ENCODE measurements at regions not wholly inside any gene's neighbourhood (a gene's known extent, or its start where the extent isn't known, plus 50 kb on each side); places are given as distances from the start of the nearest gene placed in this dataset.

DNA sequence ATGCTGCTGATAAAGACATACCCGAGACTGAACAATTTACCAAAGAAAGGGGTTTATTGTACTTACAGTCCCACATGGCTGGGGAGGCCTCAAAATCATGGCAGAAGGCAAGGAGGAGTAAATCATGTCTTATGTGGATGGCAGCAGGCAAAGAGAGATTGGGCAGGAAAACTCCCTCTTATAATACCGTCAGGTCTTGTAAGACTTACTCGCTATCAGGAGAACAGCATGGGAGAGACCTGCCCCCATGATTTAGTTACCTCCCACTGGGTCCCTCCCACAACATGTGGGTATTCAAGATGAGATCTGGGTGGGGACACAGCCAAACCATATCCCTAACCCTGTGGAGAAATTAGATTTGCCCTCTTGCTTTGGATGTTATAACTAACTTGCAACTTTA is 1068.0 kb upstream of the ZEB2 start:
- H3K4me3 ChIP-seq: no peak overlapping the region
- 79 to 85% methylated on average over 3 of the region's 3 CpGs for WGBS, 2 donors
- TF ChIP-seq POLR2A (IDR thresholded peaks at IDR 0.05) (no peak), CTCF (IDR thresholded peaks at IDR 0.05) (no peak)
- intact Hi-C loops (cut with DNase I; ENCODE audit: low total_unique reads): no loop called here
- H3K36me3 ChIP-seq (ENCODE audit: low read depth, missing control alignments): no peaks in the 10 kb centered on the region
- no peaks in the 10 kb centered on the region for H3K9me3 ChIP-seq
- H3K27me3 ChIP-seq: no peaks in the 10 kb centered on the region
- H3K27ac ChIP-seq: no peak overlapping the region
- no peak for DNase-seq
- H3K4me1 ChIP-seq: no peaks in the 10 kb centered on the region

- TF ChIP-seq POLR2A (IDR thresholded peaks at IDR 0.05) (no peak), CTCF (IDR thresholded peaks at IDR 0.05) (no peak)
- H3K9me3 ChIP-seq: no peaks in the 10 kb centered on the region
- intact Hi-C loops (cut with DNase I; ENCODE audit: low total_unique reads): no loop called here
These were observed 1064.4 kb upstream of the ZEB2 start for GRCh38 chr2:145584353-145584752.

DNA sequence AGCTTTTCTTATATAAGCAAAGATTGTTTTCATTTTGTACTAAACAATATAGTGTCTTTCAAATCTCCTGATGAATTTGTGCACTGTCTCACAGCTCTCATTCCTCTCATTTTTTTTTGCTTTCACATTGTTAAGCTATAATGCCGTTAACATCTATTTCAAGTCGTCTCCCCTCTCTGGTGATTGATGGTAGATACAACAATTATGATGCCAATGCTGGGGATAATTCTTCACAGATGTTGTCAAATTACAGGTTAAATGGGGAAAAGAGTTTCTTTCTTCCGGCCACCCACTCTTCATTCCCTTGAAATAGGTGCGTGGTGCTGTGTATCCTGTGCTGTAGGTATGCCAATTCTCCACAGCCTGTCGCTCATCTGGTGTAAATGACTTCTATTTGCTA is 1053.7 kb upstream of the ZEB2 start:
- intact Hi-C loops (cut with DNase I; ENCODE audit: low total_unique reads): no loop called here
- Histone ChIP-seq H3K27ac (no peak overlapping the region), H3K27me3 (no peaks in the 10 kb centered on the region), H3K36me3 (ENCODE audit: low read depth, missing control alignments) (no peaks in the 10 kb centered on the region), H3K4me1 (no peaks in the 10 kb centered on the region), H3K4me3 (no peak overlapping the region), H3K9me3 (no peaks in the 10 kb centered on the region)
- 66 to 67% methylated on average over 5 of the region's 5 CpGs for WGBS, 2 donors
- TF ChIP-seq POLR2A (IDR thresholded peaks at IDR 0.05): no peak
- TF ChIP-seq CTCF (IDR thresholded peaks at IDR 0.05): no peak
- DNase-seq: no peak

More at GRCh38 chr2:145584353-145584752, 1064.4 kb upstream of the ZEB2 start:
- H3K4me1 ChIP-seq: no peaks in the 10 kb centered on the region
- no peaks in the 10 kb centered on the region for H3K36me3 ChIP-seq (ENCODE audit: low read depth, missing control alignments)
- no peak for DNase-seq
- WGBS, 2 donors: 79 to 81% methylated on average over 1 of the region's 1 CpG
- H3K4me3 ChIP-seq: no peak overlapping the region
- no peak overlapping the region for H3K27ac ChIP-seq
- no peaks in the 10 kb centered on the region for H3K27me3 ChIP-seq

GRCh38 chr2:145572238-145572637 is 1052.3 kb upstream of the ZEB2 start:
- H3K4me1 ChIP-seq: no peaks in the 10 kb centered on the region
- no peaks in the 10 kb centered on the region for H3K9me3 ChIP-seq
- DNase-seq: no peak
- no peaks in the 10 kb centered on the region for H3K36me3 ChIP-seq (ENCODE audit: low read depth, missing control alignments)
- H3K27ac ChIP-seq: no peak overlapping the region
- intact Hi-C loops (cut with DNase I; ENCODE audit: low total_unique reads): no loop called here
- no peaks in the 10 kb centered on the region for H3K27me3 ChIP-seq
- no peak overlapping the region for H3K4me3 ChIP-seq
- TF ChIP-seq POLR2A (IDR thresholded peaks at IDR 0.05) (no peak), CTCF (IDR thresholded peaks at IDR 0.05) (no peak)

DNA sequence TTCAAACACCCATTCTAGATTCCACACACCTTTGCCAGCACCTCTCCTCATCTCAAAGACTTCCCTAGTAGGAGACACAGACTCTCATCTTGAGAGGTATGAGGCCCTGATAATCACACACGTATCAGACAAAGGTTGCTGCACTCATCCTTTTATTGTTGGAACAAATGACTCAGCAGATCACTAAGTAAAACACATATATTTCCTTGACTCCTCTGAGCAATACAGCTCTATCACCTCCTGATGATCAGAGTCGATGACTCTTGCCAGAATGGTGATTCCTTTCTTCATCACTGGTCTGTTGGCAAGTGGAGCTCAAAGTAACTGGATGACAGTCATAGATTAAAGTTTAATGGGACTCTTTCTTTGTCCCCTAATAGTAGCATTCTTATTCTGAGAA is 1049.2 kb upstream of the ZEB2 start:
- no peak for TF ChIP-seq CTCF (IDR thresholded peaks at IDR 0.05)
- TF ChIP-seq POLR2A (IDR thresholded peaks at IDR 0.05): no peak
- H3K27ac ChIP-seq: no peak overlapping the region
- WGBS, 2 donors: 87 to 94% methylated on average over 2 of the region's 2 CpGs
- H3K9me3 ChIP-seq: no peaks in the 10 kb centered on the region
- H3K4me1 ChIP-seq: no peaks in the 10 kb centered on the region
- no peaks in the 10 kb centered on the region for H3K36me3 ChIP-seq (ENCODE audit: low read depth, missing control alignments)
- no peak overlapping the region for H3K4me3 ChIP-seq
- no peaks in the 10 kb centered on the region for H3K27me3 ChIP-seq
- intact Hi-C loops (cut with DNase I; ENCODE audit: low total_unique reads): no loop called here
- DNase-seq: no peak

Measured in testis (tissue), 2 donors.